Type B pancreatic cell (in vitro differentiated cells): ENCODE measurements at regions not wholly inside any gene's neighbourhood (a gene's known extent, or its start where the extent isn't known, plus 50 kb on each side); places are given as distances from the start of the nearest gene placed in this dataset.

ENCODE experiments used
- DNase-seq: peaks from one replicate; pipeline ENCODE4 v3.0.0; 2021; ENCODE audit warnings: mixed read lengths; ENCODE audit not compliant: unreplicated experiment; ENCODE audit errors: extremely low spot score
- H3K27ac Mint-ChIP-seq: 2 replicates; pipeline ENCODE4 v1.8.0; 2021; ENCODE audit warnings: mild to moderate bottlenecking, mixed read lengths
- H3K27me3 Mint-ChIP-seq: 2 replicates; pipeline ENCODE4 v1.8.0; 2021; ENCODE audit warnings: mixed read lengths
- H3K36me3 Mint-ChIP-seq: 2 replicates; pipeline ENCODE4 v1.8.0; 2021; ENCODE audit warnings: mixed read lengths
- H3K4me1 Mint-ChIP-seq: one replicate; pipeline ENCODE4 v1.8.0; 2021; ENCODE audit warnings: mixed read lengths; ENCODE audit not compliant: unreplicated experiment
- H3K4me3 Mint-ChIP-seq: 2 replicates; pipeline ENCODE4 v1.8.0; 2021; ENCODE audit warnings: mild to moderate bottlenecking, mixed read lengths
- H3K9me3 Mint-ChIP-seq: 2 replicates; pipeline ENCODE4 v1.8.0; 2021; ENCODE audit warnings: mixed read lengths
- TF ChIP-seq, protein P1 (sequence below): fragments of 200-600 bp; sonication (generic); conservative IDR thresholded peaks from 2 replicates; pipeline ENCODE4 v1.5.0; 2021; ENCODE audit warnings: antibody characterized with exemption, mild to moderate bottlenecking

DNA sequence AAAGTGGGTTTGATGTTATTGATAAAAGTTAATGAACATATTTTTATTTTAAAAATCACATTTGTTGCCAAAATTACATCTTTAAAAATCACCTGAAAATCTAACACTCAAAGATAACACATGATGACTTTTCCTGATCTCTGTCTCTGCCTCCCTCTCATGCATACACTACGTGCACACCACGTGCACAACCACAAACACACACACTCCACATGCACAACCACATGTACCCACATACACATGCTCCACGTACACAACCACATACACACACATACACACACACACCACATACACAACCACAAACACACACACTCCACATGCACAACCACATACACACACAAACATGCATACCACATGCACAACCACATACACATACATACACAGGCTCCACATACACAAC is 61.8 kb upstream of the TMEM132C start:
- Mint-ChIP-seq H3K4me1 (no peaks in the 10 kb centered on the region), H3K4me3 (no peak overlapping the region), H3K36me3 (no peaks in the 10 kb centered on the region), H3K27me3 (no peaks in the 10 kb centered on the region), H3K27ac (no peak overlapping the region), H3K9me3 (peaks cover 6% of the 10 kb centered on the region)
- TF ChIP-seq, protein P1, sequence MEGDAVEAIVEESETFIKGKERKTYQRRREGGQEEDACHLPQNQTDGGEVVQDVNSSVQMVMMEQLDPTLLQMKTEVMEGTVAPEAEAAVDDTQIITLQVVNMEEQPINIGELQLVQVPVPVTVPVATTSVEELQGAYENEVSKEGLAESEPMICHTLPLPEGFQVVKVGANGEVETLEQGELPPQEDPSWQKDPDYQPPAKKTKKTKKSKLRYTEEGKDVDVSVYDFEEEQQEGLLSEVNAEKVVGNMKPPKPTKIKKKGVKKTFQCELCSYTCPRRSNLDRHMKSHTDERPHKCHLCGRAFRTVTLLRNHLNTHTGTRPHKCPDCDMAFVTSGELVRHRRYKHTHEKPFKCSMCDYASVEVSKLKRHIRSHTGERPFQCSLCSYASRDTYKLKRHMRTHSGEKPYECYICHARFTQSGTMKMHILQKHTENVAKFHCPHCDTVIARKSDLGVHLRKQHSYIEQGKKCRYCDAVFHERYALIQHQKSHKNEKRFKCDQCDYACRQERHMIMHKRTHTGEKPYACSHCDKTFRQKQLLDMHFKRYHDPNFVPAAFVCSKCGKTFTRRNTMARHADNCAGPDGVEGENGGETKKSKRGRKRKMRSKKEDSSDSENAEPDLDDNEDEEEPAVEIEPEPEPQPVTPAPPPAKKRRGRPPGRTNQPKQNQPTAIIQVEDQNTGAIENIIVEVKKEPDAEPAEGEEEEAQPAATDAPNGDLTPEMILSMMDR: no peak
- no peak for DNase-seq

DNA sequence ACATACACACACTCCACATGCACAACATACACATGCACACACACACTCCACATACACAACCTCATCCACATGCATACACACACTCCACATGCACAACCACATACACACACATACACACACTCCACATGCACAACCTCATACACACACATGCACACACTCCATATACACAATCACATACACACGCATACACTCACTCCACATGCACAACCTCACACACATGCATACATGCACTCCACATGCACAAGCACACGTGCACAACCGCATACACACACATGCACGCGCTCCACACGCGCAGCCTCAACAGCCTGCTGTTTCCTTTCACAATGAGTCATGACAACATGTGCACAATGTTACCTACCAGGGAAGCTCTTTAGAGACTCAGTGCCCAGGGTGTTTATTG is 61.2 kb upstream of the TMEM132C start:
- H3K9me3 Mint-ChIP-seq: peaks cover 3% of the 10 kb centered on the region

More for the DNA sequence above, 61.2 kb upstream of the TMEM132C start:
- H3K27ac Mint-ChIP-seq: no peak overlapping the region
- H3K4me1 Mint-ChIP-seq: no peaks in the 10 kb centered on the region
- no peak for DNase-seq
- no peaks in the 10 kb centered on the region for H3K27me3 Mint-ChIP-seq
- no peak overlapping the region for H3K4me3 Mint-ChIP-seq
- TF ChIP-seq, protein P1: no peak
- no peaks in the 10 kb centered on the region for H3K36me3 Mint-ChIP-seq
